Loucy (cell line): ENCODE measurements at regions not wholly inside any gene's neighbourhood (a gene's known extent, or its start where the extent isn't known, plus 50 kb on each side); places are given as distances from the start of the nearest gene placed in this dataset.

ENCODE experiments used
- CTCF ChIP-seq: fragments of 200-600 bp; sonication (generic); conservative IDR thresholded peaks from 2 replicates; pipeline ENCODE4 v1.5.1; 2014; ENCODE audit warnings: mild to moderate bottlenecking, antibody characterized with exemption, low read length
- EZH2phosphoT487 ChIP-seq: fragments of 200-600 bp; IDR thresholded peaks from 2 replicates; pipeline ENCODE4 v1.6.1; 2018; ENCODE audit warnings: antibody characterized with exemption, mild to moderate bottlenecking, moderate library complexity, borderline replicate concordance

DNA sequence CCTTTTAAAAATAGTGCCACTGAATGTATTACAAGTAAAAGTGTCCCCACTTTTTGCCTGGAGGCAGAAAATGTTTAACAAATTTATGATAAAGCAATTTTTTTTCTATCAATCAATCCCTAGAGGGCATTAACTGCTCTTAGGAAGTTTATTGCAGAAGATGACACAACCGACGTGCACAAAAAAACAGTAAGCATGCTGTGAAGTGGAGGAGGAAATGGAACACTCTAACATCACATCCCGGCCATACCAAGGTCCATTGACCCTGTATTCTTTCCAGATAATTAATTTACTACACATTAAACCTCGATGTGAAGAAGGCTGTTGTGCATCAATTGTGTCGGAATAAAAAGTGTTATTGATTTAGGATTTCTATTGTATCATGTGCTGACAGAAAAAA, 264.9 kb upstream of the NR5A2 start:
- TF ChIP-seq CTCF (no peak), EZH2phosphoT487 (no peak)
